Vagina (tissue), 2 donors: ENCODE measurements at regions not wholly inside any gene's neighbourhood (a gene's known extent, or its start where the extent isn't known, plus 50 kb on each side); places are given as distances from the start of the nearest gene placed in this dataset.

Experiments used
- DNase-seq, 2 donors: peaks; one replicate each; pipeline ENCODE4 v3.0.0-alpha.2; 2017; ENCODE audit errors: extremely low spot score in 2 of 2
- H3K27ac ChIP-seq: fragments of 200-600 bp; sonication (generic); one replicate; pipeline ENCODE4 v1.5.1; 2019
- H3K27me3 ChIP-seq: fragments of 200-600 bp; sonication (generic); one replicate; pipeline ENCODE4 v1.5.1; 2019
- H3K36me3 ChIP-seq, 2 donors: fragments of 200-600 bp; sonication (generic); one replicate each; pipeline ENCODE4 v1.5.1; 2017 to 2019
- H3K4me1 ChIP-seq: fragments of 200-600 bp; sonication (generic); one replicate; pipeline ENCODE4 v1.5.1; 2019
- H3K4me3 ChIP-seq, 2 donors: fragments of 200-600 bp; sonication (generic); 1 replicate in 1 of 2; 2 replicates in 1 of 2; pipeline ENCODE4 v1.5.1; 2016 to 2019
- H3K9me3 ChIP-seq: fragments of 200-600 bp; sonication (generic); one replicate; pipeline ENCODE4 v1.5.1; 2019
- POLR2A ChIP-seq, 2 donors: fragments of 450-650 bp; IDR thresholded peaks; one replicate each; pipeline ENCODE4 v1.6.1; 2017; ENCODE audit warnings: antibody characterized with exemption in 2 of 2, mild to moderate bottlenecking in 2 of 2, moderate library complexity in 2 of 2
- POLR2AphosphoS5 ChIP-seq, 2 donors: sonication (generic); formaldehyde crosslinking; IDR thresholded peaks; one replicate each; pipeline ENCODE4 v1.9.0; 2017; ENCODE audit warnings: antibody characterized with exemption in 2 of 2, mild to moderate bottlenecking in 2 of 2, low read depth in 1 of 2; ENCODE audit not compliant: insufficient read depth in 1 of 2
- intact Hi-C: fragments of 100-400 bp; cut with DNase I; formaldehyde crosslinking; loops from one replicate; pipeline ENCODE4 v1.15.1; 2023
- TF ChIP-seq, protein P1 (sequence below), 3 experiments: fragments of 450-650 bp in 2 of 3; fragments of 200-600 bp in 1 of 3; sonication (generic) in 1 of 3; IDR thresholded peaks; one replicate each; pipeline ENCODE4 v1.5.1; 2017 to 2019; ENCODE audit warnings: antibody characterized with exemption in 3 of 3, mild to moderate bottlenecking in 2 of 3, moderate library complexity in 2 of 3

DNA sequence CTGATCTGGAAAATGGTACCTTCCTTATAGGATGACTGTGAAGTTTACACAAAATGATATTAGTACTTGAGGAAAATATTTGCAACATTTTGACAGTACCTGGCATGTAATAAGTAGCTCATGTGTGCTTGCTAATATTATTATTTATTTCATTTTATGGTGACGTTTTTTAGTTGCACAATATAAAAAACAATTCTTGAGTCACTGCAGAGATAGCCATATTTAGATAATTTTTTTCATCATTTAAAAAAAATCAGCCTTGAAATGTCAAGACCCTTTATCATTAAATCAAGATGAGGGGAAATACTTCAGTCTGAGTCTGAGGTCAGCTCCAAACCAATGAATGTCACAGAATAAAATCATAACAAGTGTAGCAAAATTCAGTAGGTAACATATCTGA, 196.8 kb upstream of the RUNX1 start:
- Histone ChIP-seq H3K27me3 (no peaks in the 10 kb centered on the region), H3K4me1 (no peaks in the 10 kb centered on the region), H3K9me3 (no peaks in the 10 kb centered on the region), H3K27ac (no peak overlapping the region), H3K36me3 (no peaks in the 10 kb centered on the region), H3K4me3 (no peak overlapping the region)
- intact Hi-C loops, result no loop called here
- no peak for TF ChIP-seq POLR2AphosphoS5 (IDR thresholded peaks at IDR 0.05; ENCODE audit: insufficient read depth in 1 of 2, low read depth in 1 of 2)
- TF ChIP-seq, protein P1, sequence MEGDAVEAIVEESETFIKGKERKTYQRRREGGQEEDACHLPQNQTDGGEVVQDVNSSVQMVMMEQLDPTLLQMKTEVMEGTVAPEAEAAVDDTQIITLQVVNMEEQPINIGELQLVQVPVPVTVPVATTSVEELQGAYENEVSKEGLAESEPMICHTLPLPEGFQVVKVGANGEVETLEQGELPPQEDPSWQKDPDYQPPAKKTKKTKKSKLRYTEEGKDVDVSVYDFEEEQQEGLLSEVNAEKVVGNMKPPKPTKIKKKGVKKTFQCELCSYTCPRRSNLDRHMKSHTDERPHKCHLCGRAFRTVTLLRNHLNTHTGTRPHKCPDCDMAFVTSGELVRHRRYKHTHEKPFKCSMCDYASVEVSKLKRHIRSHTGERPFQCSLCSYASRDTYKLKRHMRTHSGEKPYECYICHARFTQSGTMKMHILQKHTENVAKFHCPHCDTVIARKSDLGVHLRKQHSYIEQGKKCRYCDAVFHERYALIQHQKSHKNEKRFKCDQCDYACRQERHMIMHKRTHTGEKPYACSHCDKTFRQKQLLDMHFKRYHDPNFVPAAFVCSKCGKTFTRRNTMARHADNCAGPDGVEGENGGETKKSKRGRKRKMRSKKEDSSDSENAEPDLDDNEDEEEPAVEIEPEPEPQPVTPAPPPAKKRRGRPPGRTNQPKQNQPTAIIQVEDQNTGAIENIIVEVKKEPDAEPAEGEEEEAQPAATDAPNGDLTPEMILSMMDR (IDR thresholded peaks at IDR 0.05), result no peak
- no peak for TF ChIP-seq POLR2A (IDR thresholded peaks at IDR 0.05)
- no peak for DNase-seq

DNA sequence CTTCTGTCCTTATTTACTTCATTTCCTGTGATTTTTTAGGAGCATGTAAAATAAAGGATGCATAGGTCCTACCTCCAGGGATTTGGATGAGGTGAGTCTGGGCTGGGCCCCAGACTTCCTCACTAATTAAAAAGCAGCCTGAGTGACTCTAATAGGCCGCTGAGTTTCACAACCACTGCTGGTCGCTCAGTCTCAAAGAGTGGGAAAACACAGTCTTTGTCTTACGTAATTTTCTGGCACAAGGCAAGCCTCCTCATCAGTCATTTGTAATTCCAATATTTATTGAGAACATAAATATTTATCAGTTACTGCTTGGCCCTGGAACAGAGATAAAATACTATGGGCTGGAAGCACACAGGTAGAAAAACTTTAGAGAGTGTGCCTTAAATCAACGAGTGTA, 195.4 kb upstream of the RUNX1 start:
- H3K9me3 ChIP-seq, result no peaks in the 10 kb centered on the region
- no peak for TF ChIP-seq POLR2AphosphoS5 (IDR thresholded peaks at IDR 0.05; ENCODE audit: insufficient read depth in 1 of 2, low read depth in 1 of 2)
- TF ChIP-seq, protein P1 (IDR thresholded peaks at IDR 0.05), result no peak
- no peak for TF ChIP-seq POLR2A (IDR thresholded peaks at IDR 0.05)
- H3K27ac ChIP-seq, result no peak overlapping the region
- intact Hi-C loops, result no loop called here
- DNase-seq, result no peak
- no peaks in the 10 kb centered on the region for H3K27me3 ChIP-seq
- no peaks in the 10 kb centered on the region for H3K4me1 ChIP-seq
- H3K36me3 ChIP-seq, result no peaks in the 10 kb centered on the region
- H3K4me3 ChIP-seq, result no peak overlapping the region

DNA sequence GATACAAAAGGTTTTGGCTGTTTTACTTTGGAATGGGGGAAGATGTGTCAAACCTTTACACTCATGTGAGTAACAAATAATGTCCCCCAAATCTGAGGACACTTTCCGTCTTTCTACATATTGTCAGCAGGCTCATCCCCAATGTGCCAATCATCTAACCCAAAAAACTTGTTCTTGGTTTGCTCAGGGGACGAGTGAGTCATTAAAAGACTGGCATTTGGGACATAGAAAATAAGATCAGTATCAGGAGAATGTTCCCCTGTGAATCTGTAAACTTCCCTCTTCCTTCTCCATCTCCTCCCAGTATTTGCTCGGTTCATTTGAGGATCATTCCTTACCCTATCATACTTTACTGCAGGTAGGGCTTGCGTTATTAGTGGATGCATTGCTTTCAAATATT, 194.1 kb upstream of the RUNX1 start:
- intact Hi-C loops, result no loop called here

DNA sequence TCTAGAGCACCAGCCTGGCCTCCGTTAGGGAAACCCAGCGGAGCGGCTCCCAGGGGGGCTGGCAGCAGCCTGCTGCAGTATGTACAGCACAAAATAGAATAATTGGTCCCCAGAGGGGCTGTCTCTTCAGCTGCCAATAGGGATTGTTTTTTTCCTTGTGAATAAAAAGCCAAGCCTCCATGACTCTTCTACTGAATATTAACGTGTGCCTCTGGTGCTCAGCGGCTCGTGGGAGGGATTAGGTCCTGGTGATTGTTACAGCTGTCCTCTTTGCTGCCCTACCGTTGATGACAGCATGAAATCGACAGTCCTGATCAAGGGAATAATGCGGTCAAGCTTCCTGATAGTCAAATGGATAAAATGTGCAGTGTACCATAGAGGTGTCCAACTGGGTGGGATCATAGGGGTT, 190.7 kb upstream of the RUNX1 start:
- Histone ChIP-seq H3K27ac (no peak overlapping the region), H3K4me1 (no peaks in the 10 kb centered on the region), H3K9me3 (no peaks in the 10 kb centered on the region), H3K36me3 (no peaks in the 10 kb centered on the region), H3K27me3 (no peaks in the 10 kb centered on the region), H3K4me3 (no peak overlapping the region)
- no peak for TF ChIP-seq POLR2AphosphoS5 (IDR thresholded peaks at IDR 0.05; ENCODE audit: insufficient read depth in 1 of 2, low read depth in 1 of 2)
- TF ChIP-seq, protein P1 (IDR thresholded peaks at IDR 0.05), result no peak
- TF ChIP-seq POLR2A (IDR thresholded peaks at IDR 0.05), result no peak
- no peak for DNase-seq
- intact Hi-C loops, result no loop called here

More for the DNA sequence above, 194.1 kb upstream of the RUNX1 start:
- Histone ChIP-seq H3K4me1 (no peaks in the 10 kb centered on the region), H3K27ac (no peak overlapping the region), H3K27me3 (no peaks in the 10 kb centered on the region), H3K4me3 (no peak overlapping the region), H3K36me3 (no peaks in the 10 kb centered on the region), H3K9me3 (no peaks in the 10 kb centered on the region)
- no peak for TF ChIP-seq POLR2A (IDR thresholded peaks at IDR 0.05)
- TF ChIP-seq, protein P1 (IDR thresholded peaks at IDR 0.05), result no peak
- no peak for TF ChIP-seq POLR2AphosphoS5 (IDR thresholded peaks at IDR 0.05; ENCODE audit: insufficient read depth in 1 of 2, low read depth in 1 of 2)
- DNase-seq, result no peak

DNA sequence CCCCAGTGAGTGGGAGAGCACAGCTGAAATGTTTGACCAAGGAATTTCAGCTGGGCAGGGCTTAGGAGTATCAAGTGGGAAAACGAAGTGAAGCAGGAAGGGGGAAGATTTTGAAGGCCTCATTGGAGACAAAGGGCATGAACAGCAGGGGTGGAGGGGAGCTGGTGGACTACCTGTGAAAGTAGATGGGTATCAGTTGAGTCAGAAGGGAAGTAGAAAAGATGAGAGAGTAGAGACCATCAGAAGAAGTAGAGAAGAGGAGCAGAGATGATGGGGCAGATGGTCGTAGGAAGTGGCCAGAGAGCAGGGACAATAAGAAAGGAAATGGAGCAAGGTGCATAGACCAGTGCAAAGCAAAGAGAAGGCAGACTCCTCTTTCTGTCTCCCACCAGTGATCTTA, 189.0 kb upstream of the RUNX1 start:
- DNase-seq, result no peak
- intact Hi-C loops, result no loop called here
- no peaks in the 10 kb centered on the region for H3K36me3 ChIP-seq
- no peak overlapping the region for H3K27ac ChIP-seq
- H3K27me3 ChIP-seq, result no peaks in the 10 kb centered on the region
- TF ChIP-seq POLR2A (IDR thresholded peaks at IDR 0.05), result no peak
- no peak overlapping the region for H3K4me3 ChIP-seq
- no peaks in the 10 kb centered on the region for H3K4me1 ChIP-seq
- no peaks in the 10 kb centered on the region for H3K9me3 ChIP-seq

DNA sequence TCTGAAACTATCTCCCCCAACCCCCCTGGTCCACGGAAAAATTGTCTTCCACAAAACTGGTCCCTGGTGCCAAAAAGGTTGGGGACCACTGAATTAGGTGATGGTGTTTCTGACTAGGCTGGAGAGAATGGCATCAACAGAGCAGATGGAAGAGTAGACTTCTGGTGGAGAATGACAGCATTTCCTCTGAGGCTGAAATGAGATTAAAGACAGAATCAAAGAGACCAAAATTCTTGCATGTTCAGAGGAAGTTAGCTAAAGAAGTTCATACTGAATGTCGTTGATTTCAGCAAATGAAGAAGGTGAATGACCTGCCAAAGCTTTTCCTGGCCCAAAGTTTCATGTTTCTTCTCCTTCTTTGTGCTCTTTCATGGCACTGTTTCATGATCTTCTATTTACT, 188.2 kb upstream of the RUNX1 start:
- Histone ChIP-seq H3K27me3 (no peaks in the 10 kb centered on the region), H3K27ac (no peak overlapping the region), H3K36me3 (no peaks in the 10 kb centered on the region), H3K4me3 (no peak overlapping the region), H3K9me3 (no peaks in the 10 kb centered on the region), H3K4me1 (no peaks in the 10 kb centered on the region)
- DNase-seq, result no peak
- TF ChIP-seq POLR2AphosphoS5 (IDR thresholded peaks at IDR 0.05; ENCODE audit: insufficient read depth in 1 of 2, low read depth in 1 of 2), result no peak
- no peak for TF ChIP-seq POLR2A (IDR thresholded peaks at IDR 0.05)
- TF ChIP-seq, protein P1 (IDR thresholded peaks at IDR 0.05), result no peak
- intact Hi-C loops, result no loop called here
